SW480 (cell line): ENCODE measurements at regions not wholly inside any gene's neighbourhood (a gene's known extent, or its start where the extent isn't known, plus 50 kb on each side); places are given as distances from the start of the nearest gene placed in this dataset.

Experiments
- DNase-seq: peaks from one replicate; pipeline ENCODE4 v3.0.0-alpha.2; 2016; ENCODE audit warnings: low spot score

DNA sequence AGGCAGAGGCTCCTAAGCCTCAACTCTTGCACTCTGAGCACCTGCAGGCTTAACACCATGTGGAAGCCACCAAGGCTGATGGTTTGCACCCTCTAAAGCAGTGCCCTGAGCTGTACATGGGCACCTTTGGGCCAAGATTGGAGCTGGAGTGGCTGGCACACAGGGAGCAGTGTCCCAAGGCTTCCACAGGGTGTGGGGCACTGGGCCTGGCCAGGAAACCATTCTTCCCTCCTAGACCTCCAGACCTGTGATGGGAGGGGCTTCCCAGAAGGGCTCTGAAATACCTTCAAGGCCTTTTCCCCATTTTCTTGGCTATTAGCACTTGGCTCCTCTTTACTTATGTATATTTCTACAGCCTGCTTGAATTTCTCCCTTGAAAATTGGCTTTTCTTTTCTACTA lies 67.9 kb upstream of the PPM1J start:
- no peak for DNase-seq

DNA sequence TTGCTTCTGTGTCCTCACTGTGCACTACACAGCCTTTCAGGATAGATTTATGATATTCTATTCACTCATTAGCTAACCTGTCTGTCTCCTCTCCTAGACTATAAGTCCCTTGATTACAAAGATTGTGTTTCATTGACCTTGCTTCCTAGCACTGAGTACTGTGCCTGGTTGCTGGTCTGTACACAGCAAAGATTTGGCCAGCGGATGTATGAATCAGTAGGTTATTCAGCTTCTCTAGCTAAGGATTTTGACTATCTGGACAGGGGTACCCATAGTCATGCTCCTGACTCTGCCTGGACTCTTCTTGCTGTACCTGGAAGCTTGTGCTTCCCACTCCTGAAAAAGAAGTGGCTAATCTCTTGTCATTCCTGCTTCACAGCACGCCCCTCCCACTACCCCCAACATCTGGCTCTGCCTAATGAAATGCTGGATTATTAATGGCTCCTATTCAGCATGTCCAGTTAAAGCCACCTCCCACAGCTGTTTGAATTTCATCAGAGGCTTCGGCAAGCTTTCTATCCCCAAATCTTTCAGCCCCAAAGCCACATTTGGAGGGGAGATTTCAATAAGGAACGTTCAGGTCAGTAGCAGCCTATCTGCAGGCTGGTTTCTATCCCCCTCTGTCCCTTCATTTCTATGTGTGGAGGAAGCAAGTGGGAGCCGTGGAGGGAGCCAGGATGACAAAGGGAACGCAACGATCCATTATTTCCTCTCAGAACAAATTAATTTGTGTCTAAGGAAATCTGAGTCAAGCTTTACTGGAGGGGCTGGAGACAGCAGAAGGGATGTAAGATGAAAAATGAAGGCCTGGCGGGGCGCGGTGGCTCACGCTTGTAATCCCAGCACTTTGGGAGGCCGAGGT lies 64.8 kb upstream of the PPM1J start:
- DNase-seq: no peak

DNA sequence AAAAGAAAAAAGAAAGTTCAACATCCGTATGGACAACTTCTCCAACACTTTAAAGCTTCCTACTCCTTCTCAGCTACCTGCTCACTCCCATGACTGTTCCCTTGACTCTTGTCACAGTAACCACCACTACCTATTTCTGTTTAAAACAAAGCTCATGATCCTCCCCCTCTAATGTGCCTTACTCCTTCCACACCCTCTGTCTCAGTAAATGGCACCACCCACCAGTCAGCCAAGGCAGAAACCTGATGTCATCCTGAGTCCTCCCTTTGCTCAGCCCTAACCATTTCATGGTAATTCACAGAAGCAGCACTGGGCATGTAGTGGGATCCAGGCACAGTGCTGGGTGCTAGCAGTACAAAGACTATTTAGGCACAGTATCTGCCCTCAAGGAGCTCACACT lies 63.0 kb upstream of the PPM1J start:
- no peak for DNase-seq

DNA sequence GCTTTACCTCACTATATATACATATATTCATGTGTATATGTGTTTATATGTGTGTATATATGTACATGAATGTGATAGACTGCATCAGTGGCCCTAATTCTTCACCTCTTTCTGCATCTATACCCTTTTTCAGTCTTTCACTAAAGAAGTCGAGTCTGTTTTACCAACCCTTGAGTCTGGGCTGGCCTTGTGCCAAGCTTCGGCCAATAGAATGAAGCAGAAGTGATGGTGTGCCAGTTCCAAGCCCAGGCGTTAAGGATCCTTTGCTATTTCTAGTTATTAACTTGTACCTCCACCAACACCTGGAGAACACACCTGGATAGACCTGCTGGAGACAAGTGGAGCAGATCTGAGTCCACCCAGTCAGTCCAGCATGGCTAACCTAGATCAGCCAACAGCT lies 61.6 kb upstream of the PPM1J start:
- DNase-seq: no peak

DNA sequence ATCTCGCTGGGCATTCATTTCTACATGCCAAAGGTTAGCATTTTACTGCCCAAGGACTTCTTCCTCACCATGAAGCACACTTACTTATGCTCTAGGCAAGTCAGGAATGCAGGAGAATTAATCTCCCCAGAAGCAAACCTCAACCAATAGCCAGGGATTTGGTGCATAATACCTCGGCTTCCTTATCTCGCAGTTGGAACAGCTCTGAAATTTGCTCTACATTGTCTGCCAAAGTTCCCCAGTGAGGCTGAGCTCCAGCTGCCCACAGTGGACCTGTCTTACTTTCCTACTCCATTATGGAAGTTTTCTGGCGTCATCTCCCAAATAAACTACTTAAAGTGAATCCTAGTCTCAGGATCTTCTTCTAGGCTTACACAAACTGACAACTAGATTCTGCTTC lies 57.6 kb upstream of the PPM1J start:
- DNase-seq: no peak

DNA sequence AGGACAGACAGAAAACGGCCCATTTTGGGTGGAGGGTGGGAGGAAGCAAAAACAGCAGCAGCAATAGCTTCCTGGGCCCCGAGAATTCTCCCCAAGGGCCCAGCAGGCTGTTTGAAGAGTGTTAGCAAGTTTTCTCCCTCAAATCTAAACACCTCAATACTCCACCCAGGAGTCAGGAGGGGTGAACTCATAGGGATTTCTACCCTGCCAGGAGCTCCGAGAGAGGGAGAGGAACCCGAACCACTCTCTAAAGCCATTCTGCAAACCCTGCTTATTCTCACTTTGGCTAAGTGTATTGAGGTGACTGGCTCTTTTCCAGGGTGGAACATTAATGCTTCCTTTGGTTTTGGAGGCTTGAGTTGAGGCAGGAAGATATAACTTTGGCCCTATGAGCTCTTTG lies 55.6 kb upstream of the PPM1J start:
- DNase-seq: no peak

DNA sequence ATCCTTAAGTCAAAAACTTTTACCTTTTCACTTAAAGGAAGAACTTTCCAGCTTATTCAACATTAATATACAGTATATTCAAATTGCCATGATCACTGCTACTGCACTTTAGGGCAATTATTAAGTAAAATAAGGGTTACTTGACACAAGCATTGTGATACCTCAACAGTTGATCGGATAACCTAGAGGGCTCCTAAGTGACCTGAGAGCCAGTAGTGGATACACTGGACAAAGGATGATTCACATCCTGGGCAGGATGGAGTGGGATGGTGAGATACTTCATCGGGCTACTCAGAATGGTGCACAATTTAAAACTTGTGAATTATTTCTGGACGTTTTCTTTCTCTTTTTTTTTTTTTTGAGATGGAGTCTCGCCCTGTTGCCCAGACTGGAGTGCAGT lies 54.5 kb upstream of the PPM1J start:
- no peak for DNase-seq

DNA sequence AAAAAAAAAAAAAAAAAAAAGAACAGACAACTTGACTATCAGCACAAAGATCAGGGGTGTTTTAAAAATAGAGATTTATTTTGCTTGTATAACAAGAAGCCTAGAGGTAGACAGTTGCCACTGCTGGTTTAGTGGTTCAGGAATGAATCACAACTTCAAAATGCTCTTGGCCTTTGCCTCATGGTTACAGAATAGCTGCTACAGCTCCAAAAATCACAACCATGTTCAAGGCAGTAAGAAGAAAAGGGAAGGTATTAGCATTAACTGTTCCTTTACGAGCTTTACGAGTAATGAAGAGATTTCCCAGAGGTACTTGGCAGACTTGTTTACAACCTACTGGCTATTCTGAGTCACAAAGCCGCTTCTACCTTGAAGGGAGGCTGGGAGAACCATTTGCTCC lies 52.5 kb upstream of the PPM1J start:
- no peak for DNase-seq
